ENCODE measurements at regions not wholly inside any gene's neighbourhood (a gene's known extent, or its start where the extent isn't known, plus 50 kb on each side); places are given as distances from the start of the nearest gene placed in this dataset.

- CTCF ChIA-PET (ENCODE audit: partially characterized antibody) = interaction anchor here (1.4 kb wide), 1 partner anchor 477 kb away, joined by 4 read pairs; no protein-coding TSS in a partner anchor
- TF ChIP-seq POLR2A (IDR thresholded peaks at IDR 0.05; ENCODE audit: control extremely low read depth in 1 of 2, low read depth in 2 of 2, low read length in 2 of 2) (no peak), ATF2 (IDR thresholded peaks at IDR 0.05; ENCODE audit: low read length) (no peak), POLR2AphosphoS5 (IDR thresholded peaks at IDR 0.05; ENCODE audit: low read depth, low read length) (no peak), CEBPB (IDR thresholded peaks at IDR 0.05; ENCODE audit: low read depth, low read length) (no peak), CBX5 (IDR thresholded peaks at IDR 0.05; ENCODE audit: low read depth, low read length) (no peak), TEAD4 (IDR thresholded peaks at IDR 0.05; ENCODE audit: low read depth, low read length) (no peak), TAF7 (optimal IDR thresholded peaks at IDR 0.05; ENCODE audit: borderline replicate concordance, low read depth, low read length) (no peak), JUN (IDR thresholded peaks at IDR 0.05; ENCODE audit: low read depth, low read length) (no peak), E2F6 (IDR thresholded peaks at IDR 0.05) (no peak), SIN3A (conservative IDR thresholded peaks at IDR 0.05 in 1 of 2, IDR thresholded peaks at IDR 0.05 in 1 of 2; ENCODE audit: low read depth in 1 of 2, low read length in 2 of 2) (no peak), CTBP2 (IDR thresholded peaks at IDR 0.05; ENCODE audit: borderline replicate concordance, insufficient read depth, insufficient read length, low read length) (no peak)
- Histone ChIP-seq H3K4me1 (replicated peaks in 1 of 4; ENCODE audit: control insufficient read depth in 3 of 4, insufficient read depth in 4 of 4, low read length in 3 of 4) (no peaks in the 10 kb centered on the region), H2BK5ac (ENCODE audit: low read depth, low read length) (no peak overlapping the region), H3K18ac (ENCODE audit: extremely low read depth, low read length) (no peak overlapping the region), H3K27ac (ENCODE audit: low read depth, low read length) (no peak overlapping the region), H2BK20ac (ENCODE audit: low read length) (no peak overlapping the region), H4K20me1 (replicated peaks in 1 of 2; ENCODE audit: control insufficient read depth in 1 of 2, insufficient read depth in 2 of 2, low read length in 2 of 2) (no peaks in the 10 kb centered on the region), H2AK5ac (ENCODE audit: low read depth, low read length) (no peak overlapping the region), H3K56ac (replicated peaks; ENCODE audit: insufficient read length, low read depth, low read length) (no peak overlapping the region), H3K79me2 (ENCODE audit: control insufficient read depth in 1 of 2, insufficient read depth in 2 of 2, low read length in 2 of 2) (no peaks in the 10 kb centered on the region), H3K23me2 (ENCODE audit: low read depth, low read length) (no peaks in the 10 kb centered on the region), H3K9me3 (ENCODE audit: insufficient read depth in 2 of 2, low read depth in 1 of 2, low read length in 1 of 2) (0 out of 4 replicates have a peak, but pooled peaks cover 0 to 3% of the 10 kb centered on the region in 2 experiments), H3K36me3 (ENCODE audit: control insufficient read depth in 2 of 4, insufficient read depth in 4 of 4, low read length in 3 of 4) (no peaks in the 10 kb centered on the region), H2BK15ac (ENCODE audit: low read length) (no peak overlapping the region), H3K23ac (ENCODE audit: insufficient read length) (no peak overlapping the region), H3K4me3 (ENCODE audit: extremely low read depth in 1 of 4, insufficient read depth in 2 of 4, low read depth in 3 of 4, low read length in 4 of 4) (no peak overlapping the region), H3K9ac (replicated peaks in 1 of 4; ENCODE audit: extremely low read depth in 1 of 4, low read depth in 3 of 4, low read length in 3 of 4) (no peak overlapping the region), H3K79me1 (ENCODE audit: low read depth, low read length) (no peaks in the 10 kb centered on the region), H3K4ac (replicated peaks; ENCODE audit: insufficient read length, low read depth, low read length) (no peak overlapping the region), H4K8ac (ENCODE audit: extremely low read depth, insufficient read depth, low read length) (no peak overlapping the region), H4K91ac (replicated peaks; ENCODE audit: insufficient read length, low read length) (no peak overlapping the region), H4K5ac (ENCODE audit: insufficient read length, low read depth, low read length) (no peak overlapping the region), H2AFZ (ENCODE audit: low read length) (no peak overlapping the region), H2BK12ac (ENCODE audit: low read depth, low read length) (no peak overlapping the region), H3K14ac (ENCODE audit: insufficient read length) (no peak overlapping the region), H3K4me2 (ENCODE audit: insufficient read depth in 1 of 2, low read depth in 2 of 2, low read length in 2 of 2) (no peak overlapping the region), H2BK120ac (replicated peaks; ENCODE audit: low read depth, low read length) (no peak overlapping the region), H3K27me3 (replicated peaks in 1 of 4; ENCODE audit: control insufficient read depth in 3 of 4, extremely low read depth in 1 of 4, insufficient read depth in 3 of 4, low read length in 3 of 4) (no peaks in the 10 kb centered on the region)
- POLR2A ChIA-PET (ENCODE audit: partially characterized antibody) = interaction anchor here (1.1 kb wide), 1 partner anchor 164 kb away, joined by 3 read pairs; no protein-coding TSS in a partner anchor
- WGBS, 2 experiments (ENCODE audit: extremely low coverage in 1 of 2, insufficient coverage in 1 of 2, insufficient read length in 1 of 2, insufficient replicate concordance in 2 of 2, low coverage in 1 of 2, low lambda C conversion rate in 2 of 2, missing lambda C conversion rate in 1 of 2) = 94% methylated on average over 4 of the region's 5 CpGs; no CpG with 5 or more reads in 1 of the 2 experiments
- DNase-seq (ENCODE audit: low read depth in 1 of 2, low spot score in 2 of 2) (no peak), FAIRE-seq (no peak)
These were observed 606.3 kb upstream of the FZD8 start for GRCh38 chr10:36248304-36248981.
